HG03342 (cell line): ENCODE measurements at regions not wholly inside any gene's neighbourhood (a gene's known extent, or its start where the extent isn't known, plus 50 kb on each side); places are given as distances from the start of the nearest gene placed in this dataset.
"Not testable (repeated sequence)": the region's sequence is repeated elsewhere in the genome, so short reads cannot be mapped to it uniquely, and the experiment has no call there.

Source experiments
- ATAC-seq: cut with Tn5 transposase; IDR thresholded peaks from one replicate; pipeline ENCODE4 v1.9.1; 2021; ENCODE audit warnings: mild to moderate bottlenecking, moderate library complexity; ENCODE audit not compliant: unreplicated experiment

GRCh38 chr3:69648126-69648525 lies 91.1 kb upstream of the MITF start:
- ATAC-seq = no peak

- no peak for ATAC-seq
Observed at GRCh38 chr3:69647511-69648110, 91.7 kb upstream of the MITF start.

- ATAC-seq = no peak
Observed at GRCh38 chr3:69647081-69647480, 92.2 kb upstream of the MITF start.

GRCh38 chr3:69646287-69647067 lies 92.8 kb upstream of the MITF start:
- no peak for ATAC-seq

GRCh38 chr3:69642606-69643005 lies 96.7 kb upstream of the MITF start:
- ATAC-seq = no peak

GRCh38 chr3:69639851-69640250 lies 99.4 kb upstream of the MITF start:
- no peak for ATAC-seq

- no peak for ATAC-seq
Observed at GRCh38 chr3:69628951-69629350, 110.3 kb upstream of the MITF start.

GRCh38 chr3:69613286-69613685 lies 126.0 kb upstream of the MITF start:
- ATAC-seq = no peak

GRCh38 chr3:69612791-69613190 lies 126.5 kb upstream of the MITF start:
- no peak for ATAC-seq

- not testable (repeated sequence) for ATAC-seq
Observed at GRCh38 chr3:69609566-69609965, 129.7 kb upstream of the MITF start.

GRCh38 chr3:69607466-69608305 lies 131.6 kb upstream of the MITF start:
- no peak for ATAC-seq

- ATAC-seq = no peak
Observed at GRCh38 chr3:69605867-69606266, 133.4 kb upstream of the MITF start.

- ATAC-seq = no peak
Observed at GRCh38 chr3:69604735-69605450, 134.4 kb upstream of the MITF start.

- ATAC-seq = no peak
Observed at GRCh38 chr3:69602112-69602511, 137.2 kb upstream of the MITF start.

- ATAC-seq = no peak
Observed at GRCh38 chr3:69594286-69594685, 145.0 kb upstream of the MITF start.

GRCh38 chr3:69591164-69591736 lies 148.0 kb upstream of the MITF start:
- ATAC-seq = no peak

- no peak for ATAC-seq
Observed at GRCh38 chr3:69590111-69590510, 149.2 kb upstream of the MITF start.

GRCh38 chr3:69588170-69588569 lies 151.1 kb upstream of the MITF start:
- ATAC-seq = no peak

GRCh38 chr3:69585472-69585871 lies 153.8 kb upstream of the MITF start:
- ATAC-seq = no peak

- ATAC-seq = no peak
Observed at GRCh38 chr3:69582044-69582443, 157.2 kb upstream of the MITF start.
